Stimulated activated CD4-positive, alpha-beta T cell treated with anti-CD3 and anti-CD28 coated beads, TNF-alpha, amount 100 ng/mL, for 48 hours (primary cell): ENCODE measurements at regions not wholly inside any gene's neighbourhood (a gene's known extent, or its start where the extent isn't known, plus 50 kb on each side); places are given as distances from the start of the nearest gene placed in this dataset.

Experiments used
- DNase-seq, 3 donors: peaks; one replicate each; pipeline ENCODE4 v3.0.0-alpha.2; 2020; ENCODE audit warnings: low read depth in 3 of 3

- DNase-seq, result no peak
These were observed 500.7 kb downstream of the GRIN2A start for GRCh38 chr16:9681508-9681907.

GRCh38 chr16:9682320-9682719, 499.9 kb downstream of the GRIN2A start:
- no peak for DNase-seq

GRCh38 chr16:9683677-9684076, 498.6 kb downstream of the GRIN2A start:
- DNase-seq, result no peak

GRCh38 chr16:9687737-9688319, 494.4 kb downstream of the GRIN2A start:
- no peak for DNase-seq

GRCh38 chr16:9689597-9689996, 492.6 kb downstream of the GRIN2A start:
- no peak for DNase-seq

- DNase-seq, result no peak
These were observed 487.1 kb downstream of the GRIN2A start for GRCh38 chr16:9695152-9695551.
